ENCODE measurements at regions not wholly inside any gene's neighbourhood (a gene's known extent, or its start where the extent isn't known, plus 50 kb on each side); places are given as distances from the start of the nearest gene placed in this dataset.
"Not testable (repeated sequence)": the region's sequence is repeated elsewhere in the genome, so short reads cannot be mapped to it uniquely, and the experiment has no call there.

DNA sequence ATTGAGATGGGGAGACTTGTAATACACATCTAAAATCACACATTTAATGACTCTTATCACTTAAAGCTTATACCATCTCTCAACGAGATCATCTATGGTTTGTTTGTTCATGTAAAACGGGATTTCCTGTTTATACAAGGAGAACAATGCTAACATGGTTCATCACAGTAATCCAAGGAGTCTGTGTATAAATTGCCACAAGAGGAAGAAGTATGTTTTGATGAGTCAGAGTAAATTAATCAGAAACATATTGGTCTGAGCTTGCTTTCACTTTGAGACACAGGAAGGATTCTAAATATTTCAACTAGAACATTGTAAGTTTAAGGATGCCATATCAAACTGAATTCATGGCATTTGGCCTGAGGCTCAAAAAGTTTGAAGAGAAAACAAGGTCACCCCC lies 594.1 kb downstream of the GLUD2 start:
- FAIRE-seq: peak; percentile 83
- no peak for DNase-seq (ENCODE audit: insufficient read length, low spot score)

GRCh38 chrX:121642415-121642814 lies 595.0 kb downstream of the GLUD2 start:
- FAIRE-seq: no peak
- DNase-seq (ENCODE audit: insufficient read length, low spot score): no peak
- no peak for TF ChIP-seq POLR2A (IDR thresholded peaks at IDR 0.05; ENCODE audit: low read depth, low read length)

More for the DNA sequence above, 594.1 kb downstream of the GLUD2 start:
- no peak for TF ChIP-seq POLR2A (IDR thresholded peaks at IDR 0.05; ENCODE audit: low read depth, low read length)

DNA sequence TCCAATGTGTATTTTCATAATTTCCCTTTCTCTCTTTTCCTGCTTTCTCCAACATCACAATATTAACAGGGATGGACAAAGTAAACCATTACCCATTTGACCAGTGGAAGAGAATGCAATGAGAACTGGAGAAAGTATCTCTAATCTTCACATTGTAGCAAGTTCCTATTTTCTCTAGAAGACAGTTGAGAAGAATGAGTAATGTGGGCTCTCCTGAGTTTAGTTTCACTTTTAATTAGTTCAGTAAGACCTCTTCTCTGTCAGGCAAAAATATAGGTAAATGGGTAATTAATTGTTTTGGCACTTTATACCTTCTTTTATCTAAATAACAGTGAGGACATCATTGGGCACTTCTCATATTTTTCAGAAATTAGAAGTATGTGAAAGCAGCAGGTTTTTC lies 602.0 kb downstream of the GLUD2 start:
- no peak for TF ChIP-seq POLR2A (IDR thresholded peaks at IDR 0.05; ENCODE audit: low read depth, low read length)
- DNase-seq (ENCODE audit: insufficient read length, low spot score) (no peak), FAIRE-seq (no peak)

DNA sequence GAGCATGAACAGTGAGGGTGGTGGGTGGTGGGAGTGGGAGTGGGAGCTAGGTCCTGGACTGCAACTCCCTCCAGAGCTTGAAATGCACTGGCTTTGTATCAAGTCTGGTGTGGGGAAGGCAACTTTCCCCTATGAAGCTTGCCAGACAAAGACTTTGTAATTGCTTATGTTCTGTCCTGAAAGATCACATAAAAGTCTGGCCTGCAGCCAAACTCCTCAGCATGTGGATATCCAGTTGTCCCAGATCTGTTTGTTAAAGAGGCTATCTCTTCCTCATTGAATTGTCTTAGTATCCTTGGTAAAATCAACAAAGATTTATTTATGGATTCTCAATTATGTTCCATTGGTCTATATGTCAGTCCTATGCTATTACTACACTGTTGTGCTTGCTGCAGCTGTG lies 607.9 kb downstream of the GLUD2 start:
- FAIRE-seq (no peak), DNase-seq (ENCODE audit: insufficient read length, low spot score) (no peak)
- no peak for TF ChIP-seq POLR2A (IDR thresholded peaks at IDR 0.05; ENCODE audit: low read depth, low read length)

DNA sequence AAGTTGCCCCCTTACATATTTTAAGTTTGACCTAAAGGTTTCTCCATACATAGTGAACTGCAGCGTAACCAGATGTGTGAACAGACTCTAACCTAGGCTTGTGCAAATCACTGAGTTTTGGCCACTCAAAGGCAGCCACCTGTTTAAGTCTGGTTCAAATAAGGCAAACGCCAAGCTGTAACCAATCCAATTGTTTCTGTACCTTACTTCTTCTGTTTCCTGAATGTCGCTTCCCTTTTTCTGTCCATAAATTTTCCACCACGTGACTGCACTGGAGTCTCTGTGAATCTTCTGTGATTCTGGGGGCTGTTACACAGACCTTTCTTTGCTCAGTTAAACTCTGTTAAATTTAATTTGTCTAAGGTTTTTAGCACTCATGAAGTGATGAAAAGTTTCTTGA lies 618.8 kb downstream of the GLUD2 start:
- DNase-seq (ENCODE audit: insufficient read length, low spot score): no peak
- TF ChIP-seq POLR2A (IDR thresholded peaks at IDR 0.05; ENCODE audit: low read depth, low read length): no peak
- no peak for FAIRE-seq

GRCh38 chrX:121671649-121672048 lies 624.2 kb downstream of the GLUD2 start:
- DNase-seq (ENCODE audit: insufficient read length, low spot score) (no peak), FAIRE-seq (no peak)
- TF ChIP-seq POLR2A (IDR thresholded peaks at IDR 0.05; ENCODE audit: low read depth, low read length): no peak

DNA sequence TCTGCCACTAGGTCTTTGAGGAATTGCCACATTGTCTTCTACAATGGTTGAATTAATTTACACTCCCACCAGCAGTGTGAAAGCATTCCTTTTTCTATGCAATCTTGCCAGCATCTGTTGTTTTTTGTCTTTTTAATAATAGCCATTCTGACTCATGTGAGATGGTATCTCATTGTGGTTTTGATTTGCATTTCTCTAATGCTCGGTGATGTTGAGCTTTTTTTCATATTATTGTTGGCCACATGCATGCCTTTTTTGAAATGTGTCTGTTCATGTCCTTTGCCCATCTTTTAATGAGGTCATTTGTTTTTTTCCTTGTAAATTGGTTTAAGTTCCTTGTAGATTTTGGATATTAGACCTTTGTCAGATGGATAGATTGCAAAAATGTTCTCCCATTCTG lies 661.8 kb downstream of the GLUD2 start:
- DNase-seq (ENCODE audit: insufficient read length, low spot score); FAIRE-seq: not testable (repeated sequence)

DNA sequence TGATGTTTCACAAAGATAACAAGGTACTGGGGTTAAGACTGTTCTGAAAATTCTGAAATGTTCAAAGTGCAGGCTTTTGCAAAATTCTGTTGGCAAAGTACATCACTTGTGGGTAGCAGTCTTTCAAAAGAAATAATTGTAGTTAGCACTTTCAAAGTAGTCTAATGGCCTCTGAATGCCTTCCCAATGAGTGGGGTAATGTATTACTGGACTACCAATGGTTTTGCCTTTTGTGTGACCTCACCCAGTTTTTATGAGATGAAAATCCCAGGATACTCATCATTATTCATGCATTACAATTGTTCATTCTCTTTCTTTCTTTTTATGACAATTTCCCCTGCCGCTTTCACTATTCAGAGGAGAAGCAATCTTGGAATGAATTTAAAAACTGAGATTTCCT lies 686.1 kb downstream of the GLUD2 start:
- TF ChIP-seq POLR2A (IDR thresholded peaks at IDR 0.05; ENCODE audit: low read depth, low read length): no peak

DNA sequence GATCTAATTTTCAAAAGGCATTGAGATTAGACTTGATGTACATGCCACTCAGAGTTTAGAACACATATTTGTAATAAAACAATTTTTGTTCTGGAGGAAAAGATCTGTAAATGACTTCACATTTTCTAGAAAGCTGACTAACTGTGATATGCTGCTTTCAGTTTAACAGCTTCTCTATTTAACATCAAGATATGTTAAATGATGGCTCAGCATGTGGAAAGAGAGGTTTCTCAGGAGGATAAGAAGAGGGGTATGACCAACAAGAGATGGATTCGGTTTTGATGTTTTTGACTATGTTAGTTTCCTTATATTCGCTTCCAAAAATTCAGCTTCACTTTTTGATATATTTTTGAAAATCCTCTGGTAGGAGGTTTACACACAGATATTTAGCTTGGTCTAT lies 698.7 kb downstream of the GLUD2 start:
- FAIRE-seq (no peak), DNase-seq (ENCODE audit: insufficient read length, low spot score) (no peak)
- no peak for TF ChIP-seq POLR2A (IDR thresholded peaks at IDR 0.05; ENCODE audit: low read depth, low read length)

More for the DNA sequence above, 686.1 kb downstream of the GLUD2 start:
- FAIRE-seq (no peak), DNase-seq (ENCODE audit: insufficient read length, low spot score) (no peak)

- DNase-seq (ENCODE audit: insufficient read length, low spot score); FAIRE-seq: not testable (repeated sequence)
Measured at GRCh38 chrX:121753602-121754001, 706.2 kb downstream of the GLUD2 start.

DNA sequence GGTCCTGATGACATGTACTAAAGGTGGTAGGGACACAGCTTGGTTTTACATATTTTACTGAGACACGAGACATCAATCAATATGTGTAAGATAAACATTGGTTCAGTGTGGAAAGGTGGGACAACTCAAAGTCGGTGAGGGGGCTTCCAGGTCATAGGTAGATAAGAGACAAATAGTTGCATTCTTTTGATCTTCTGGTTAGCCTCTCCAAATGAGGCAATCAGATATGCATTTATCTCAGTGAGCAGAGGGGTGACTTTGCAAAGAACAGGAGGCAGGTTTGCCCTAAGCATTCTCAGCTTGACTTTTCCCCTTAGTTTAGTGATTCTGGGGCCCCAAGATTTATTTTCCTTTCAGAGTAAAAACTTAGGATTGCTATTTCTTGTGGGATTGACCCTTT lies 706.9 kb downstream of the GLUD2 start:
- TF ChIP-seq POLR2A (IDR thresholded peaks at IDR 0.05; ENCODE audit: low read depth, low read length): no peak
- no peak for FAIRE-seq
- no peak for DNase-seq (ENCODE audit: insufficient read length, low spot score)

DNA sequence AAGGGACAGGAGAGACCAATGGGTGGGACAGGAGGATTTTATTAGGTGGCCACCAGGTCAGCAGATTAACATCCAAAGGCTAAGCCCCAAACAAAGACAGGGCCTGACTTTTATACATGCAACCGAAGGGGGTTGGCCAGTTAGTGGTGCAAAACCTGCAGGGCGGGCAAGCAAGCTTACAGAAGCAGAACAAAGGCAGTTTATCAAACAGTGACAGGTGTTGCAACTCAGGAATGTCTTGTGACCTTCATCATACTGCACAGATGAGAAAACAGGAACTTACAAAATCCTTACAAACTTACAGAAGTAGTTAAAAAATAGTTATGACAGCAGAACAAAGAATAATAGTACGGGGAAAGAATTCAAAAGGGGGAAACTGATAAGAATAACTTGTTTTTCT lies 708.1 kb downstream of the GLUD2 start:
- no peak for TF ChIP-seq POLR2A (IDR thresholded peaks at IDR 0.05; ENCODE audit: low read depth, low read length)
- DNase-seq (ENCODE audit: insufficient read length, low spot score) (no peak), FAIRE-seq (no peak)

GRCh38 chrX:121761845-121762244 lies 714.4 kb downstream of the GLUD2 start:
- DNase-seq (ENCODE audit: insufficient read length, low spot score) (no peak), FAIRE-seq (no peak)
- TF ChIP-seq POLR2A (IDR thresholded peaks at IDR 0.05; ENCODE audit: low read depth, low read length): no peak

GRCh38 chrX:121763671-121764070 lies 716.3 kb downstream of the GLUD2 start:
- no peak for DNase-seq (ENCODE audit: insufficient read length, low spot score)
- FAIRE-seq: no peak
- TF ChIP-seq POLR2A (IDR thresholded peaks at IDR 0.05; ENCODE audit: low read depth, low read length): no peak

- not testable (repeated sequence) for FAIRE-seq
Measured at GRCh38 chrX:121768210-121768609, 720.8 kb downstream of the GLUD2 start.

GRCh38 chrX:121781991-121782390 lies 734.6 kb downstream of the GLUD2 start:
- FAIRE-seq (no peak), DNase-seq (ENCODE audit: insufficient read length, low spot score) (no peak)
- TF ChIP-seq POLR2A (IDR thresholded peaks at IDR 0.05; ENCODE audit: low read depth, low read length): no peak

More at GRCh38 chrX:121768210-121768609, 720.8 kb downstream of the GLUD2 start:
- DNase-seq (ENCODE audit: insufficient read length, low spot score): not testable (repeated sequence)
